GM13976 (cell line): ENCODE measurements at regions not wholly inside any gene's neighbourhood (a gene's known extent, or its start where the extent isn't known, plus 50 kb on each side); places are given as distances from the start of the nearest gene placed in this dataset.

ENCODE experiments used
- DNase-seq: peaks from one replicate; pipeline ENCODE4 v3.0.0; 2012; ENCODE audit warnings: low spot score
- in situ Hi-C: fragments of 300-500 bp; cut with MboI; formaldehyde crosslinking; loops from one replicate; pipeline ENCODE4 v1.12.0; 2022; ENCODE audit warnings: low sequenced_read_pairs, mixed read lengths, inconsistent platforms; ENCODE audit not compliant: unreplicated experiment
- TF ChIP-seq, protein P1 (sequence below): IDR thresholded peaks from 2 replicates; pipeline ENCODE4 v1.5.1; 2012; ENCODE audit warnings: borderline replicate concordance, mild to moderate bottlenecking; ENCODE audit not compliant: insufficient read depth; ENCODE audit errors: extremely low read depth, missing control alignments, control extremely low read depth

DNA sequence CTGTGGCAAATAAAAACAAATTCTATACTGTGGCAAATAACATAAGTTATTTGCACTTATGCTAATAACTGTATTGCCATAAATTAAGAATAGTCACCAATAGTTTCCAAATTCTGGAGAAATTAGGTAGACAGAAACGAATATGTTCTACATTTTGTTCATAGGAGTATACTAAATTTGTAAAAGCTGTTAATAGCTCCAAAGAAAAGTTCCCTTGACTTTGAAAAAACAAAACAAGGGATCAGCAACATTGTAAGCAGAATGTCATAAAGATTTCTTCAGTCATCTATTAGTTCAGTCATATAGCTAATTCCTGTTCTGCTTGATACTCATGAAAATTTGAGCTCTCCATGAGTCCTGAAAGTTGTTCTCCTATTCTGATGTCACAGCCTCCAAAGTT, 1472.8 kb downstream of the C4orf33 start:
- TF ChIP-seq, protein P1, sequence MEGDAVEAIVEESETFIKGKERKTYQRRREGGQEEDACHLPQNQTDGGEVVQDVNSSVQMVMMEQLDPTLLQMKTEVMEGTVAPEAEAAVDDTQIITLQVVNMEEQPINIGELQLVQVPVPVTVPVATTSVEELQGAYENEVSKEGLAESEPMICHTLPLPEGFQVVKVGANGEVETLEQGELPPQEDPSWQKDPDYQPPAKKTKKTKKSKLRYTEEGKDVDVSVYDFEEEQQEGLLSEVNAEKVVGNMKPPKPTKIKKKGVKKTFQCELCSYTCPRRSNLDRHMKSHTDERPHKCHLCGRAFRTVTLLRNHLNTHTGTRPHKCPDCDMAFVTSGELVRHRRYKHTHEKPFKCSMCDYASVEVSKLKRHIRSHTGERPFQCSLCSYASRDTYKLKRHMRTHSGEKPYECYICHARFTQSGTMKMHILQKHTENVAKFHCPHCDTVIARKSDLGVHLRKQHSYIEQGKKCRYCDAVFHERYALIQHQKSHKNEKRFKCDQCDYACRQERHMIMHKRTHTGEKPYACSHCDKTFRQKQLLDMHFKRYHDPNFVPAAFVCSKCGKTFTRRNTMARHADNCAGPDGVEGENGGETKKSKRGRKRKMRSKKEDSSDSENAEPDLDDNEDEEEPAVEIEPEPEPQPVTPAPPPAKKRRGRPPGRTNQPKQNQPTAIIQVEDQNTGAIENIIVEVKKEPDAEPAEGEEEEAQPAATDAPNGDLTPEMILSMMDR = no peak
- in situ Hi-C loops = no loop called here
- DNase-seq = no peak

DNA sequence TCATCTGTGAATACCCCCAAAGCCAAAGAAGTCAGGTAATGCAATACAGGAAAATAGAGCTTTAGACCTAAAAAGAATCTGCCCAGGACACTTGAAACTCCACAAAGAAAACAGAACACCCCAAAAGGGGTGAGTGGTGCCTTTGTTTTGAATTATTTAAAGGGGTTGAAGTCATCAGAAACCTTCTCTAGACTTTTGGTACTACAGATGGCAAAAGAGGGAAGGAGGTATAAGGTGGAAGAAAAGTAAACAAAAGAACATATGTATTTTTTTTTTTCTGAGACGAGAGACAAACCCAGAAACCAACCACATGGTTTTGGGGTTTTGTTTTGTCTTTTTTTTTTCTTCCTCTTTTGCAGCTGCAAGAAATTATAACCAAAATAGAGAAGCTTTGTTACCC, 1477.8 kb downstream of the C4orf33 start:
- TF ChIP-seq, protein P1 = no peak
- in situ Hi-C loops = no loop called here
- DNase-seq = no peak

DNA sequence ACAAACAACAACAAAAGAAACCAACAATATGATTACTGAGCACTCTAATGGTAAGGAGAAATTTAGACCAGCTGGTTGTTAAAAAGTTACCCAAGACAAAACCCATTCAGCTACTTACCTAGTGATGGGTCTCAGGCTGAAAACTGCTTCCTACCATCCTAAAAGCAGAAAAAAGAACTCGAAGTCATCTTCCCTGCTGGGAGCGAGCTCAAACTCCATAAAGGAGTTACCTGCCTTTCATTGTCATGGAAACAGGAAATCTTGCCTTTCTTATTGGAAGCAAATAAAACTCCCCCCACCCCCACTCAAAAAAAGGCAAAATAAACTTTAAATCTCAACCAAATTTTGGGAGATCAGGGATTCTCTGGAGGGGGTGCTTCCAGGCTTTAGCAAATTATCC, 1478.3 kb downstream of the C4orf33 start:
- TF ChIP-seq, protein P1 = no peak
- in situ Hi-C loops = no loop called here
- DNase-seq = no peak

DNA sequence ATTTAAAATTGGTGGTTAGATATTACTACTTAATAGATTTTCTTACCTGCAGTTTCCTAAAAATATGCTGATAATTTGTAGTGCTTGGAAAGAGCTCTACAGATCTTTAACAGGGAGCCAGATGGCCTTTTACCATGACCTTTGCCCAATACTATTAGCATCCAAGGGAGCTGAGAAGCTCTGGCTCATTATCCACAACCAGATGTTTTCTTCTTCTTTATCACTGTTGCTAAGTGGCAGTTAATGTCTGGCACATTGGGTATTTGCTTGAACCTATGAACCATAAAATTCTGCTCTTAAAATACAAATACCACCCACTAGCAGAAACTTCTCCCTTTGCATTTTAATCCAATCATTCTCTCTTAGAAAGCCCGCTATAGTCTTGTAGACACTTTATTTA, 1480.3 kb downstream of the C4orf33 start:
- TF ChIP-seq, protein P1 = no peak
- in situ Hi-C loops = no loop called here
- no peak for DNase-seq

- TF ChIP-seq, protein P1 = no peak
- in situ Hi-C loops = no loop called here
- no peak for DNase-seq
Measured at GRCh38 chr4:130591091-130591490, 1495.1 kb downstream of the C4orf33 start.

GRCh38 chr4:130600706-130601105, 1504.8 kb downstream of the C4orf33 start:
- TF ChIP-seq, protein P1 = no peak
- DNase-seq = no peak
- in situ Hi-C loops = no loop called here

- in situ Hi-C loops = no loop called here
- TF ChIP-seq, protein P1 = no peak
- no peak for DNase-seq
Measured at GRCh38 chr4:130603043-130603442, 1507.1 kb downstream of the C4orf33 start.
